H1 (cell line): ENCODE measurements at regions not wholly inside any gene's neighbourhood (a gene's known extent, or its start where the extent isn't known, plus 50 kb on each side); places are given as distances from the start of the nearest gene placed in this dataset.

Experiments
- CTCF ChIA-PET: fragments of 300-600 bp; sonication (Branson Sonifier 250); formaldehyde crosslinking; loops from one replicate; lab custom pipeline; 2021; ENCODE audit not compliant: partially characterized antibody; lab: Charles Lee
- POLR2A ChIA-PET: fragments of 300-600 bp; sonication (Branson Sonifier 250); formaldehyde crosslinking; loops from one replicate; lab custom pipeline; 2021; ENCODE audit warnings: inconsistent platforms; ENCODE audit not compliant: partially characterized antibody; lab: Charles Lee
- DNase-seq, 2 experiments: peaks; one replicate each; pipeline versions ENCODE4 v3.0.0 to v3.0.0-alpha.2; 2010 to 2022; ENCODE audit warnings: low spot score in 2 of 2, low read depth in 1 of 2, mixed read lengths in 1 of 2
- FAIRE-seq: peaks from 2 replicates; lab custom pipeline; 2011; peaks lifted over from hg19 to GRCh38; lab: Jason Lieb, UNC
- H2AFZ ChIP-seq: 2 replicates; pipeline ENCODE4 v1.8.1; 2012; ENCODE audit warnings: low read length, inconsistent platforms
- H2AK5ac ChIP-seq: 2 replicates; pipeline ENCODE4 v1.6.1; 2013; ENCODE audit warnings: low read depth, low read length
- H2BK120ac ChIP-seq: replicated peaks from 2 replicates; pipeline ENCODE3; 2013; ENCODE audit warnings: low read depth, low read length, inconsistent platforms
- H2BK12ac ChIP-seq: 2 replicates; pipeline ENCODE4 v1.6.1; 2013; ENCODE audit warnings: low read depth, low read length
- H2BK15ac ChIP-seq: 2 replicates; pipeline ENCODE4 v1.6.1; 2013; ENCODE audit warnings: low read length
- H2BK20ac ChIP-seq: 2 replicates; pipeline ENCODE4 v1.6.1; 2013; ENCODE audit warnings: low read length
- H2BK5ac ChIP-seq: 2 replicates; pipeline ENCODE4 v1.6.1; 2013; ENCODE audit warnings: low read depth, low read length
- H3K14ac ChIP-seq: 2 replicates; pipeline ENCODE4 v1.6.1; 2013; ENCODE audit warnings: inconsistent platforms; ENCODE audit not compliant: insufficient read length
- H3K18ac ChIP-seq: 2 replicates; pipeline ENCODE4 v1.6.1; 2013; ENCODE audit warnings: low read length; ENCODE audit errors: extremely low read depth
- H3K23ac ChIP-seq: 2 replicates; pipeline ENCODE4 v1.6.1; 2013; ENCODE audit warnings: inconsistent platforms; ENCODE audit not compliant: insufficient read length
- H3K23me2 ChIP-seq: 2 replicates; pipeline ENCODE4 v1.6.1; 2013; ENCODE audit warnings: low read depth, low read length
- H3K27ac ChIP-seq: 2 replicates; pipeline ENCODE4 v1.6.1; 2011; ENCODE audit warnings: low read depth, low read length, inconsistent platforms
- H3K27me3 ChIP-seq, 4 experiments: replicated peaks in 1 of 4; 1 replicate in 1 of 4; 2 replicates in 3 of 4; pipeline versions ENCODE4 v1.6.1 to v1.8.1; 2011 to 2013; ENCODE audit warnings: low read length in 3 of 4, mild to moderate bottlenecking in 3 of 4, inconsistent platforms in 2 of 4, mixed read lengths in 2 of 4, moderate library complexity in 1 of 4; ENCODE audit not compliant: control insufficient read depth in 3 of 4, insufficient read depth in 3 of 4; ENCODE audit errors: extremely low read depth in 1 of 4
- H3K36me3 ChIP-seq, 4 experiments: 2 replicates each; pipeline versions ENCODE4 v1.6.1 to v1.8.1; 2011 to 2013; ENCODE audit warnings: mild to moderate bottlenecking in 4 of 4, low read length in 3 of 4, moderate library complexity in 2 of 4, control low read depth in 1 of 4, inconsistent platforms in 1 of 4; ENCODE audit not compliant: insufficient read depth in 4 of 4, control insufficient read depth in 2 of 4
- H3K4ac ChIP-seq: replicated peaks from 2 replicates; pipeline ENCODE3; 2013; ENCODE audit warnings: low read length, low read depth, mixed read lengths, inconsistent platforms; ENCODE audit not compliant: insufficient read length
- H3K4me1 ChIP-seq, 4 experiments: replicated peaks in 1 of 4; 1 replicate in 1 of 4; 2 replicates in 3 of 4; pipeline versions ENCODE4 v1.6.1 to v1.8.1; 2011 to 2013; ENCODE audit warnings: low read length in 3 of 4, inconsistent platforms in 2 of 4, mixed read lengths in 1 of 4; ENCODE audit not compliant: insufficient read depth in 4 of 4, control insufficient read depth in 3 of 4
- H3K4me2 ChIP-seq, 2 experiments: 2 replicates each; pipeline versions ENCODE4 v1.6.1 to v1.8.1; 2011 to 2013; ENCODE audit warnings: low read depth in 2 of 2, low read length in 2 of 2, control low read depth in 1 of 2, inconsistent platforms in 1 of 2, mild to moderate bottlenecking in 1 of 2; ENCODE audit not compliant: insufficient read depth in 1 of 2
- H3K4me3 ChIP-seq, 4 experiments: fragments of 200-600, 300-600 bp in 1 of 4; sonication (generic), shearing (Covaris generic), sonication (Bioruptor Twin) in 1 of 4; 2 replicates each; pipeline versions ENCODE4 v1.5.1 to v1.8.1; 2011 to 2016; ENCODE audit warnings: low read length in 4 of 4, low read depth in 3 of 4, control low read depth in 2 of 4, inconsistent platforms in 2 of 4, mild to moderate bottlenecking in 2 of 4, mixed read lengths in 1 of 4, moderate library complexity in 1 of 4; ENCODE audit not compliant: insufficient read depth in 2 of 4; ENCODE audit errors: extremely low read depth in 1 of 4
- H3K56ac ChIP-seq: replicated peaks from 2 replicates; pipeline ENCODE3; 2013; ENCODE audit warnings: low read depth, mild to moderate bottlenecking, mixed read lengths, low read length, inconsistent platforms; ENCODE audit not compliant: insufficient read length
- H3K79me1 ChIP-seq: 2 replicates; pipeline ENCODE4 v1.6.1; 2013; ENCODE audit warnings: low read depth, low read length, control low read depth
- H3K79me2 ChIP-seq, 2 experiments: 2 replicates each; pipeline versions ENCODE4 v1.6.1 to v1.8.1; 2012 to 2013; ENCODE audit warnings: low read length in 2 of 2, mild to moderate bottlenecking in 2 of 2, inconsistent platforms in 1 of 2; ENCODE audit not compliant: insufficient read depth in 2 of 2, control insufficient read depth in 1 of 2
- H3K9ac ChIP-seq, 4 experiments: replicated peaks in 1 of 4; 1 replicate in 1 of 4; 2 replicates in 3 of 4; pipeline versions ENCODE4 v1.6.1 to v1.8.1; 2011 to 2013; ENCODE audit warnings: low read depth in 3 of 4, low read length in 3 of 4, control low read depth in 2 of 4, mild to moderate bottlenecking in 2 of 4, moderate library complexity in 2 of 4, inconsistent platforms in 1 of 4; ENCODE audit errors: extremely low read depth in 1 of 4
- H3K9me3 ChIP-seq, 2 experiments: 2 replicates each; pipeline versions ENCODE4 v1.6.1 to v1.8.1; 2012 to 2013; ENCODE audit warnings: mild to moderate bottlenecking in 2 of 2, moderate library complexity in 2 of 2, control low read depth in 1 of 2, inconsistent platforms in 1 of 2, low read depth in 1 of 2, low read length in 1 of 2, mixed read lengths in 1 of 2; ENCODE audit not compliant: insufficient read depth in 2 of 2
- H4K20me1 ChIP-seq, 2 experiments: replicated peaks in 1 of 2; 2 replicates each; pipeline versions ENCODE3 to v1.8.1; 2011 to 2013; ENCODE audit warnings: inconsistent platforms in 2 of 2, low read length in 2 of 2, mild to moderate bottlenecking in 1 of 2; ENCODE audit not compliant: insufficient read depth in 2 of 2, control insufficient read depth in 1 of 2
- H4K5ac ChIP-seq: 2 replicates; pipeline ENCODE4 v1.6.1; 2013; ENCODE audit warnings: low read length, low read depth, mixed read lengths, inconsistent platforms; ENCODE audit not compliant: insufficient read length
- H4K8ac ChIP-seq: 2 replicates; pipeline ENCODE4 v1.8.0; 2013; ENCODE audit warnings: mild to moderate bottlenecking, moderate library complexity, low read length, inconsistent platforms; ENCODE audit not compliant: insufficient read depth; ENCODE audit errors: extremely low read depth
- H4K91ac ChIP-seq: replicated peaks from 2 replicates; pipeline ENCODE3; 2013; ENCODE audit warnings: low read length, mixed read lengths, inconsistent platforms; ENCODE audit not compliant: insufficient read length
- ATF3 ChIP-seq: IDR thresholded peaks from 2 replicates; pipeline ENCODE4 v1.6.1; 2011; ENCODE audit warnings: low read depth, mild to moderate bottlenecking, low read length; ENCODE audit not compliant: insufficient read depth
- BACH1 ChIP-seq: IDR thresholded peaks from 2 replicates; pipeline ENCODE4 v1.6.1; 2012; ENCODE audit warnings: low read length, improper control_type of control experiment
- WGBS, 2 experiments: shearing (Covaris generic) in 1 of 2; methylation state at CpG; one replicate each; pipeline versions ENCODE4 v1.1.6 to v1.1.7; 2013 to 2015; ENCODE audit warnings: low lambda C conversion rate in 2 of 2, mixed read lengths in 2 of 2, inconsistent platforms in 1 of 2, low coverage in 1 of 2, missing lambda C conversion rate in 1 of 2; ENCODE audit not compliant: insufficient replicate concordance in 2 of 2, insufficient coverage in 1 of 2, insufficient read length in 1 of 2; ENCODE audit errors: extremely low coverage in 1 of 2, missing lambda C conversion rate in 1 of 2; 5-methylcytosine and 5-hydroxymethylcytosine counted together
- TF ChIP-seq, protein P1 (sequence below): IDR thresholded peaks from 2 replicates; pipeline ENCODE4 v1.6.1; 2011; ENCODE audit warnings: low read length, improper control_type of control experiment

- Histone ChIP-seq H2AFZ (no peak overlapping the region), H3K27ac (no peak overlapping the region)
- no peak for FAIRE-seq
These were observed 219.0 kb downstream of the OSR1 start for GRCh38 chr2:19139386-19139785.

More at GRCh38 chr2:19139386-19139785, 219.0 kb downstream of the OSR1 start:
- CTCF ChIA-PET, result interaction anchor here (0.9 to 1.5 kb wide), 2 partner anchors 56 to 211 kb away, joined by 3 read pairs; no protein-coding TSS in a partner anchor
- H3K23me2 ChIP-seq, result no peaks in the 10 kb centered on the region
- H4K20me1 ChIP-seq, result no peaks in the 10 kb centered on the region
- 91% methylated on average over 1 of the region's 1 CpG; no CpG with 5 or more reads in 1 of the 2 experiments for WGBS, 2 experiments
- H3K9ac ChIP-seq, result no peak overlapping the region
- H3K4ac ChIP-seq, result no peak overlapping the region
- H4K8ac ChIP-seq, result no peak overlapping the region
- no peaks in the 10 kb centered on the region for H3K79me2 ChIP-seq
- no peak overlapping the region for H2BK120ac ChIP-seq
- H2BK15ac ChIP-seq, result no peak overlapping the region
- H2BK12ac ChIP-seq, result no peak overlapping the region
- H4K5ac ChIP-seq, result no peak overlapping the region
- H3K18ac ChIP-seq, result no peak overlapping the region
- H2AK5ac ChIP-seq, result no peak overlapping the region
- H3K4me1 ChIP-seq, result peaks cover 0 to 7% (median 2%) of the 10 kb centered on the region in 4 experiments; a peak in 2 of 7 replicates
- no peak overlapping the region for H3K56ac ChIP-seq
- POLR2A ChIA-PET, result no interaction called here
- no peak overlapping the region for H2BK5ac ChIP-seq
- no peak overlapping the region for H4K91ac ChIP-seq
- no peak overlapping the region for H3K23ac ChIP-seq
- no peak for TF ChIP-seq BACH1
- TF ChIP-seq, protein P1, sequence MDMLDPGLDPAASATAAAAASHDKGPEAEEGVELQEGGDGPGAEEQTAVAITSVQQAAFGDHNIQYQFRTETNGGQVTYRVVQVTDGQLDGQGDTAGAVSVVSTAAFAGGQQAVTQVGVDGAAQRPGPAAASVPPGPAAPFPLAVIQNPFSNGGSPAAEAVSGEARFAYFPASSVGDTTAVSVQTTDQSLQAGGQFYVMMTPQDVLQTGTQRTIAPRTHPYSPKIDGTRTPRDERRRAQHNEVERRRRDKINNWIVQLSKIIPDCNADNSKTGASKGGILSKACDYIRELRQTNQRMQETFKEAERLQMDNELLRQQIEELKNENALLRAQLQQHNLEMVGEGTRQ, result no peak
- no peak for TF ChIP-seq ATF3
- TF ChIP-seq, all 59 proteins: peak for 0
- no peak for DNase-seq
- H3K36me3 ChIP-seq, result no peaks in the 10 kb centered on the region
- no peak overlapping the region for H3K4me3 ChIP-seq
- H2BK20ac ChIP-seq, result no peak overlapping the region
- no peak overlapping the region for H3K14ac ChIP-seq
- H3K27me3 ChIP-seq, result no peaks in the 10 kb centered on the region
- H3K79me1 ChIP-seq, result no peaks in the 10 kb centered on the region
- H3K9me3 ChIP-seq, result no peaks in the 10 kb centered on the region
- H3K4me2 ChIP-seq, result no peak overlapping the region
